Small intestine (tissue), 7 donors: ENCODE measurements at regions not wholly inside any gene's neighbourhood (a gene's known extent, or its start where the extent isn't known, plus 50 kb on each side); places are given as distances from the start of the nearest gene placed in this dataset.
A peak's percentile ranks its signal among the peaks of the same experiment; 100 is the strongest.
"Not testable (repeated sequence)": the region's sequence is repeated elsewhere in the genome, so short reads cannot be mapped to it uniquely, and the experiment has no call there.

Source experiments
- DNase-seq, 2 donors: peaks; one replicate each; pipeline versions ENCODE4 v3.0.0 to v3.0.0-alpha.2; 2013
- FAIRE-seq: peaks from 2 replicates; lab custom pipeline; 2012; peaks lifted over from hg19 to GRCh38; lab: Jason Lieb, UNC
- H3K27ac ChIP-seq, 3 donors: one replicate each; pipeline ENCODE4 v1.5.1; 2013; ENCODE audit warnings: low read length in 2 of 3, mild to moderate bottlenecking in 2 of 3, control low read depth in 1 of 3, inconsistent platforms in 1 of 3, low read depth in 1 of 3, moderate library complexity in 1 of 3
- H3K27me3 ChIP-seq, 3 donors: one replicate each; pipeline ENCODE4 v1.6.1; 2013; ENCODE audit warnings: low read length in 3 of 3, inconsistent platforms in 1 of 3; ENCODE audit not compliant: control insufficient read depth in 3 of 3, insufficient read depth in 3 of 3
- H3K36me3 ChIP-seq, 3 donors: one replicate each; pipeline ENCODE4 v1.6.1; 2013; ENCODE audit warnings: low read length in 3 of 3, inconsistent platforms in 1 of 3, low read depth in 1 of 3, mild to moderate bottlenecking in 1 of 3, moderate library complexity in 1 of 3; ENCODE audit not compliant: control insufficient read depth in 3 of 3, insufficient read depth in 2 of 3
- H3K4me1 ChIP-seq, 3 donors: one replicate each; pipeline ENCODE4 v1.6.1; 2013; ENCODE audit warnings: low read length in 2 of 3, inconsistent platforms in 1 of 3, low read depth in 1 of 3, mild to moderate bottlenecking in 1 of 3, moderate library complexity in 1 of 3; ENCODE audit not compliant: control insufficient read depth in 3 of 3, insufficient read depth in 2 of 3
- H3K4me3 ChIP-seq, 3 donors: one replicate each; pipeline ENCODE4 v1.5.1; 2013; ENCODE audit warnings: low read length in 3 of 3, control low read depth in 1 of 3, inconsistent platforms in 1 of 3, low read depth in 1 of 3, mild to moderate bottlenecking in 1 of 3, moderate library complexity in 1 of 3
- H3K9me3 ChIP-seq, 2 donors: one replicate each; pipeline ENCODE4 v1.6.1; 2013; ENCODE audit warnings: low read depth in 1 of 2, low read length in 1 of 2; ENCODE audit not compliant: control insufficient read depth in 2 of 2, insufficient read depth in 1 of 2
- WGBS, 3 donors: extraction: QIAGEN DNeasy Blood & Tissue Kit; methylation state at CpG; one replicate each; pipeline ENCODE4 v1.1.7; 2013; 5-methylcytosine and 5-hydroxymethylcytosine counted together
- donor health status: healthy with polysubstance abuse.
- donor health status: control.
- donor health status: control.
- donor health status: Bipolar disorder and iron deficiency.
- donor health status: healthy.

DNA sequence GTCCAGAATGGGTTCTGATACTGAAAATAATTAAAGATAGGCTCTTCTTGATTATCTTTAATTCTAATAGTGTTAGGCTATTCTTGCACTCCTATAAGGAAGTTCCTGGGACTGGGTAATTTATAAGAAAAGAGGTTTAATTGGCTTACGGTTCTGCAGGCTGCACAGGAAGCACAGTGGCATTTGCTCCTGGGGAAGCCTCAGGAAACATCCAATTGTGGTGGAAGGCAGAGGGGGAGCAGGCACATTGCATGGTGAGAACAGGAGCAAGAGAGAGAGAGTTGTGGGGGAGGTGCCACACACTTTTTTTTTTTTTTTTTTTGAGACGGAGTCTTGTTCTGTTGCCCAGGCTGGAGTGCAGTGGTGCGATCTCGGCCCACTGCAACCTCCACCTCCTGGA, 540.3 kb downstream of the RFPL4B start:
- not testable (repeated sequence) for H3K27me3 ChIP-seq, H3K4me3 ChIP-seq, H3K9me3 ChIP-seq, FAIRE-seq, H3K27ac ChIP-seq, H3K4me1 ChIP-seq, DNase-seq, H3K36me3 ChIP-seq
- WGBS, 3 donors: 89 to 97% (median 89%) methylated on average over 3 to 4 of the region's 4 CpGs

GRCh38 chr6:112899541-112899940, 552.4 kb downstream of the RFPL4B start:
- Histone ChIP-seq H3K4me1 (no peaks in the 10 kb centered on the region), H3K4me3 (no peak overlapping the region), H3K9me3 (peaks cover 0 to 3% of the 10 kb centered on the region in 2 donors), H3K36me3 (no peaks in the 10 kb centered on the region), H3K27me3 (no peaks in the 10 kb centered on the region), H3K27ac (no peak overlapping the region)
- DNase-seq: no peak
- no peak for FAIRE-seq
- WGBS, 3 donors: 36 to 65% (median 45%) methylated on average over 3 of the region's 3 CpGs

DNA sequence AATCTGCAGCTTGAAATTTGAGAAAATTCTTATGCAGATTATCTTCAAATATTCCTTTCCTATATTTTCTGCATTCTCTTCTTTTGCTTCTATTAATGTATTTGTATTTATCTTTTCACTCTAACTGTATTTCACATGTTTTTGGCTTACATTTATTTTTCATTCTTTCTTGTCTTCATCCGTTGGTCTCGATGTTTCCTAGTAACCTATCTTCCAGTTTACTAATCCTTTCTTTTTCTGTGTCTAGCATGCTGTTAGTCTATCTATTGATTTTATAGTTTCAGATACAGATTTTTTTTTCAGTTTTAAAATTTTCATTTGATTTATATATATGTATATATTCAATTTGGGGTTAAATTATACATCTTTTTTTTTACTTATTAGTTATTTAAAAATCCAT, 556.2 kb downstream of the RFPL4B start:
- FAIRE-seq: no peak
- no peaks in the 10 kb centered on the region for H3K4me1 ChIP-seq
- no peaks in the 10 kb centered on the region for H3K36me3 ChIP-seq
- H3K27ac ChIP-seq: no peak overlapping the region
- peaks cover 0 to 3% of the 10 kb centered on the region in 2 donors for H3K9me3 ChIP-seq
- H3K4me3 ChIP-seq: no peak overlapping the region
- whole genome bisulfite sequencing, 3 donors: 95 to 97% (median 96%) methylated on average over 2 of the region's 2 CpGs
- H3K27me3 ChIP-seq: no peaks in the 10 kb centered on the region
- no peak for DNase-seq

DNA sequence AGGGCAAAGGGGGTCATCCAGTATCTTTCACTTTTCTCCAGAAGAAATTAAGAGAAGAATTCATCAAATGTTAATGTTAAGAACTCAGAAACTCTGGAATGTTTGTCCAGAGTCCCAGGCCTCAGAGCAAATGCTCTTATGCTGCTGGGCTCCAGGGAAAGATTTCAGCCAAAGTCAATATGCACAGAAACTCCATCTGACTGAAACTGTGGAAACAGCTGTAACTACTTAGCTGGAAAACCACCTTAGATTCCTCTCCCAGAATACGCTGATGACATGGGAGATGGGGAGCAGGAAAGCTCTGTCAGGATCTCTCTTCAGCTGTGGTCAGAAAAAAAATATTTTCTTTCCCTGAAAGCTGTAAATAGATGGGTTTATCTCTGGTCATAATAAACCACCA, 559.6 kb downstream of the RFPL4B start:
- no peaks in the 10 kb centered on the region for H3K36me3 ChIP-seq
- FAIRE-seq: no peak
- H3K4me1 ChIP-seq: no peaks in the 10 kb centered on the region
- peak in 1 of 2 donors; percentile 4 for DNase-seq
- no peak overlapping the region for H3K4me3 ChIP-seq
- no peaks in the 10 kb centered on the region for H3K27me3 ChIP-seq
- peaks cover 0 to 3% of the 10 kb centered on the region in 2 donors for H3K9me3 ChIP-seq
- 29 to 60% (median 37%) methylated on average over 1 of the region's 1 CpG for WGBS, 3 donors
- H3K27ac ChIP-seq: no peak overlapping the region

GRCh38 chr6:112909781-112910180, 562.7 kb downstream of the RFPL4B start:
- FAIRE-seq (no peak), DNase-seq (no peak)
- Histone ChIP-seq H3K4me3 (no peak overlapping the region), H3K27me3 (no peaks in the 10 kb centered on the region), H3K36me3 (no peaks in the 10 kb centered on the region), H3K4me1 (no peaks in the 10 kb centered on the region), H3K9me3 (no peaks in the 10 kb centered on the region), H3K27ac (no peak overlapping the region)

DNA sequence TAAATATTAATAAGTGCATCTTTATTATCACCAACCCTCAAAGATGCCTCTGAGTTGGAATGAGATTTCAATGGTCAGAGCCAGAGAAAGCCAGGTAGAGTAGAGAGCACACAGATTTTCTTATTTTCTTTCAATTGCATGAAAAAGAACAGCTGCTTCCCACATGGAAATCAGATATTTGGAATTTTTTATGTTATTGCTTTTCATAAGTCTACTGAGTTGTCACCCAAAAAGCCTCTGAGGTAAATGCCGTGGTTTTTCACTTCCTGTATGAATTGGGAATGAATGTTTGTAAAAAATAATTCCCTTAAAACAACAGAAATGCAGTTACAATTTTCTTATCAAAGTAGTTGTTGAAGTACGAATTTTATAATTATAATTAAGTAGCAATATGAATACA, 563.1 kb downstream of the RFPL4B start:
- no peak for DNase-seq
- no peak overlapping the region for H3K27ac ChIP-seq
- H3K4me3 ChIP-seq: no peak overlapping the region
- no peak for FAIRE-seq
- H3K9me3 ChIP-seq: no peaks in the 10 kb centered on the region
- H3K27me3 ChIP-seq: no peaks in the 10 kb centered on the region
- no peaks in the 10 kb centered on the region for H3K36me3 ChIP-seq
- WGBS, 3 donors: 40 to 45% (median 44%) methylated on average over 2 of the region's 2 CpGs
- no peaks in the 10 kb centered on the region for H3K4me1 ChIP-seq

GRCh38 chr6:112911959-112912358, 564.8 kb downstream of the RFPL4B start:
- FAIRE-seq: no peak
- DNase-seq: no peak
- no peak overlapping the region for H3K4me3 ChIP-seq
- no peaks in the 10 kb centered on the region for H3K27me3 ChIP-seq
- WGBS, 3 donors: 44 to 70% (median 65%) methylated on average over 3 of the region's 3 CpGs
- H3K27ac ChIP-seq: no peak overlapping the region
- no peaks in the 10 kb centered on the region for H3K9me3 ChIP-seq
- no peaks in the 10 kb centered on the region for H3K4me1 ChIP-seq
- no peaks in the 10 kb centered on the region for H3K36me3 ChIP-seq

DNA sequence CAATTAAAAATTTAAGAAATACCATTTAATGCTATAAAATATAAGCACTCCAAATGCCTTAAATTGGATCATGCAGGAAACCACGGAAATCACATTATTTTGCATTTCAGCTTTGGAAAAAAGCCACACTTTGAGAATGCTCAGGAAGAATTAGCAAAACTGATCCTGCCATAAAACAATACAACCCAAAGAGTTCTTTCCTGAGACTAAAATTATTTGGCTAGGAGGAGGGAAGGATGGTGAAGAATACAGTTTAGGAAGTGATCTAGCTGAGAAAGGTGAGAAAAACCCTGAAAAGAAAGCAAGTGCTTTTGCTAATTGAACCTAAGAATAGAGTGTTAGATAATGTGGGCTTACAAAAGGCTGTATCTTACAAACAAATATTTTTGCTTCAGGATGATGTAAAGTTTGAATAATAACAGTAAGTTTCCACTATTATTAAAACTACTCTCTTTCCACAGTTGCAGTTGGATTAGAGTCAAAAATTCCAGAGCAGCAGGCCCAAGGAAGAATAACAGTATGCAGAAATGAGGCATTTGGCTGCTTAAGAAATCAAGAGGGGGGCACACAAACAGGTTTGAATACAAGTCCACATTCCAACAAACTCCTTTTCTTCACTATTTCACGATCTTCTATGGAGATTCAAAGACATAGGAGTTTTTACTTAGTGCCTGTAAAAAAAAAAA, 565.4 kb downstream of the RFPL4B start:
- no peaks in the 10 kb centered on the region for H3K36me3 ChIP-seq
- H3K9me3 ChIP-seq: no peaks in the 10 kb centered on the region
- no peak overlapping the region for H3K27ac ChIP-seq
- H3K4me3 ChIP-seq: no peak overlapping the region
- no peaks in the 10 kb centered on the region for H3K4me1 ChIP-seq
- 43 to 45% (median 45%) methylated on average over 2 of the region's 2 CpGs for WGBS, 3 donors
- no peak for FAIRE-seq
- DNase-seq: no peak
- H3K27me3 ChIP-seq: no peaks in the 10 kb centered on the region

- H3K9me3 ChIP-seq, H3K4me1 ChIP-seq, H3K4me3 ChIP-seq, H3K27ac ChIP-seq, DNase-seq, H3K27me3 ChIP-seq, H3K36me3 ChIP-seq, FAIRE-seq: not testable (repeated sequence)
- WGBS, 3 donors: 62 to 79% (median 70%) methylated on average over 2 to 11 of the region's 14 CpGs
Observed at GRCh38 chr6:112919744-112920143, 572.6 kb downstream of the RFPL4B start.
